Mesendoderm (in vitro differentiated cells): ENCODE measurements at regions not wholly inside any gene's neighbourhood (a gene's known extent, or its start where the extent isn't known, plus 50 kb on each side); places are given as distances from the start of the nearest gene placed in this dataset.

Experiments used
- DNase-seq: peaks from one replicate; pipeline ENCODE4 v3.0.0; 2013
- H2AK5ac ChIP-seq: 2 replicates; pipeline ENCODE4 v1.6.1; 2013; ENCODE audit warnings: low read length, inconsistent platforms
- H2BK120ac ChIP-seq: 2 replicates; pipeline ENCODE4 v1.6.1; 2013; ENCODE audit warnings: low read depth, mild to moderate bottlenecking, low read length, moderate library complexity, mixed read lengths
- H2BK15ac ChIP-seq: replicated peaks from 2 replicates; pipeline ENCODE4 v1.6.1; 2013; ENCODE audit warnings: low read depth, mild to moderate bottlenecking, moderate library complexity
- H2BK5ac ChIP-seq: 2 replicates; pipeline ENCODE4 v1.6.1; 2013; ENCODE audit warnings: low read length, inconsistent platforms
- H3K18ac ChIP-seq: 2 replicates; pipeline ENCODE4 v1.6.1; 2013; ENCODE audit warnings: mild to moderate bottlenecking, low read length, mixed read lengths
- H3K23ac ChIP-seq: one replicate; pipeline ENCODE4 v1.6.1; 2013; ENCODE audit warnings: low read length
- H3K27ac ChIP-seq: 2 replicates; pipeline ENCODE4 v1.5.1; 2013; ENCODE audit warnings: low read depth, mild to moderate bottlenecking, inconsistent platforms, low read length, moderate library complexity
- H3K27me3 ChIP-seq: 2 replicates; pipeline ENCODE4 v1.6.1; 2013; ENCODE audit warnings: low read length, control low read depth, mild to moderate bottlenecking, inconsistent platforms; ENCODE audit not compliant: insufficient read depth, poor library complexity
- H3K36me3 ChIP-seq: 2 replicates; pipeline ENCODE4 v1.6.1; 2013; ENCODE audit warnings: low read length, inconsistent platforms; ENCODE audit not compliant: control insufficient read depth, insufficient read depth
- H3K4ac ChIP-seq: one replicate; pipeline ENCODE4 v1.6.1; 2013; ENCODE audit warnings: low read depth, mild to moderate bottlenecking, low read length, moderate library complexity
- H3K4me1 ChIP-seq: 2 replicates; pipeline ENCODE4 v1.6.1; 2013; ENCODE audit warnings: low read depth, low read length, inconsistent platforms; ENCODE audit not compliant: control insufficient read depth
- H3K4me2 ChIP-seq: 2 replicates; pipeline ENCODE4 v1.6.1; 2013; ENCODE audit warnings: low read length
- H3K4me3 ChIP-seq: 2 replicates; pipeline ENCODE4 v1.5.1; 2013; ENCODE audit warnings: mild to moderate bottlenecking, low read length
- H3K56ac ChIP-seq: one replicate; pipeline ENCODE4 v1.6.1; 2013; ENCODE audit warnings: low read length
- H3K79me1 ChIP-seq: 2 replicates; pipeline ENCODE4 v1.6.1; 2013; ENCODE audit warnings: low read length, inconsistent platforms
- H3K79me2 ChIP-seq: 2 replicates; pipeline ENCODE4 v1.6.1; 2013; ENCODE audit warnings: mild to moderate bottlenecking, low read length; ENCODE audit not compliant: control insufficient read depth, insufficient read depth
- H3K9ac ChIP-seq: 2 replicates; pipeline ENCODE4 v1.6.1; 2013; ENCODE audit warnings: low read length, inconsistent platforms
- H4K5ac ChIP-seq: one replicate; pipeline ENCODE4 v1.6.1; 2013; ENCODE audit warnings: low read length
- H4K8ac ChIP-seq: one replicate; pipeline ENCODE4 v1.6.1; 2013; ENCODE audit warnings: low read depth, mild to moderate bottlenecking, control low read depth, low read length, moderate library complexity
- WGBS: extraction: QIAGEN DNeasy Blood & Tissue Kit; methylation state at CpG from one replicate; pipeline ENCODE4 v1.1.7; 2013; ENCODE audit warnings: low lambda C conversion rate, missing lambda C conversion rate; ENCODE audit not compliant: insufficient coverage; ENCODE audit errors: extremely low coverage; 5-methylcytosine and 5-hydroxymethylcytosine counted together

DNA sequence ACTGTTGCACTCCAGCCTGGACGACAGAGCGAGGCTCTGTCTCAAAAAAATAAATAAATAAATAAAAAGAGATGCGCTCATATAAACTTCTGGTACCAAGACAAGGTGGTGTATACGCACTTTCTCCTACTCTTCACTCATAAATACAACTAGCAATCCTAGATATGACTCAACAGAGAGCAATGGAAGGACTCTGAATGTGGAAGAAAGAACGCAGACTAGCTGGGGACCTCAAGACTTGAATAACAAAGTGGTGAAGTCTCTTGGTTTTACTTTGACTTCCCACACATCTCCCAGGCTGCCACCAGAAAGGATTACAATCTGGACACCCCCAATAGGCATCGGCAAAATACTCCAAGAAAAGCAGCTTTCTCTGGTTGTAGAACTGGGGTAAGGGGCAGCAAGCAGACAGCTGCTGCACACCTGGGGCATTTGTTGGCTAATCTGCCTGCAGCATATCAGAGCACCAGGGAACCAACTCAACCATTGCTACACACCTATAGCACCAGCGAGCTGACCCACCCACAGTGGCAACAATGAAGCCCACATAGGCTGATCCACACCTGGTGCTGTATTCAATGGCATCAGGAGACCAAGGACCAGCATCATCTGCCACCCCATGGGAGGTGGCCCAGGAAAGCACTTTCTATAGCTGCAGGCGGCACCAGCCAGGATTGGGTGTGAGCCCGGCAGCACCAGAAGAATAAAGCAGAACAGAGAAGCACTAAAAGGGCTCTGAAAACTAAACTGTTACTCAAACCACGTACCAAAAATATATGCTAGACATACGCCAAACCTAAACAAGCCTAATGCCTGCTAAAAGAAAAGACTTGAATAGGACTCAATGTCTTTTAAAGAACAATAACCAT is 1231.7 kb upstream of the TMEM132C start:
- H3K27me3 ChIP-seq = no peaks in the 10 kb centered on the region

DNA sequence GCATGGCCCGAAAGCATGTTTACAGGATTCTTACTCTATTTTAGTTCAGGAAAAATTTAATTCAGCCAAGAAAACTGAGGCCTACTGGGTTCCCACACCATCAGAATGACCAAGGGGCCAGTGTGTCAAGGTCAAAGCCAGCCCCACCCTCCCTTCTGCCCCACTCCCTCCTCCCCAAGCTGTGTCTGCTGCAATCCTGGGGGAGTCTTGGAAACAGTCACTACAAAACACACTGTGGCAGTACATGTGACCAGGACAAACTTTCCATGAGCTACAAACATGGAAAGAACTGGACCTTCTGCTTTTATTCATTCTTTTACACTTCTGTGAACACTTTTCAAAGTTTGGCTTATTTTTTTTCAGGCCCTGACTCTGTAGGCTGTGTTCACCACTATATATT is 1228.8 kb upstream of the TMEM132C start:
- H2AK5ac ChIP-seq = no peak overlapping the region
- H4K8ac ChIP-seq = no peak overlapping the region
- no peaks in the 10 kb centered on the region for H3K79me2 ChIP-seq
- H3K27ac ChIP-seq = no peak overlapping the region
- no peaks in the 10 kb centered on the region for H3K79me1 ChIP-seq
- no peaks in the 10 kb centered on the region for H3K27me3 ChIP-seq
- no peak overlapping the region for H3K9ac ChIP-seq
- no peaks in the 10 kb centered on the region for H3K36me3 ChIP-seq
- no peak overlapping the region for H3K18ac ChIP-seq
- H3K56ac ChIP-seq = no peak overlapping the region
- H2BK120ac ChIP-seq = no peak overlapping the region
- H3K4ac ChIP-seq = no peak overlapping the region
- no peak overlapping the region for H2BK5ac ChIP-seq
- no peak overlapping the region for H4K5ac ChIP-seq
- no peak overlapping the region for H3K4me3 ChIP-seq
- no peak overlapping the region for H2BK15ac ChIP-seq
- no peaks in the 10 kb centered on the region for H3K4me1 ChIP-seq
- no peak for DNase-seq
- H3K23ac ChIP-seq = no peak overlapping the region
- H3K4me2 ChIP-seq = no peak overlapping the region
- WGBS = no CpG with 5 or more reads among the region's 1 CpG

More for the DNA sequence above, 1231.7 kb upstream of the TMEM132C start:
- no peak overlapping the region for H2AK5ac ChIP-seq
- no peak overlapping the region for H3K18ac ChIP-seq
- no peaks in the 10 kb centered on the region for H3K79me2 ChIP-seq
- H2BK5ac ChIP-seq = no peak overlapping the region
- no peak overlapping the region for H3K27ac ChIP-seq
- H4K5ac ChIP-seq = no peak overlapping the region
- H3K4ac ChIP-seq = no peak overlapping the region
- WGBS = no CpG with 5 or more reads among the region's 11 CpGs
- H3K36me3 ChIP-seq = no peaks in the 10 kb centered on the region
- H3K56ac ChIP-seq = no peak overlapping the region
- no peak overlapping the region for H3K23ac ChIP-seq
- H4K8ac ChIP-seq = no peak overlapping the region
- H2BK15ac ChIP-seq = no peak overlapping the region
- no peak overlapping the region for H3K9ac ChIP-seq
- no peak overlapping the region for H2BK120ac ChIP-seq
- H3K4me1 ChIP-seq = no peaks in the 10 kb centered on the region
- no peak overlapping the region for H3K4me2 ChIP-seq
- no peaks in the 10 kb centered on the region for H3K79me1 ChIP-seq
- H3K4me3 ChIP-seq = no peak overlapping the region
- no peak for DNase-seq

GRCh38 chr12:127038761-127039160 is 1228.2 kb upstream of the TMEM132C start:
- Histone ChIP-seq H3K4me1 (no peaks in the 10 kb centered on the region), H3K79me1 (no peaks in the 10 kb centered on the region), H2AK5ac (no peak overlapping the region), H3K27me3 (no peaks in the 10 kb centered on the region), H3K27ac (no peak overlapping the region), H3K79me2 (no peaks in the 10 kb centered on the region), H4K5ac (no peak overlapping the region), H3K36me3 (no peaks in the 10 kb centered on the region), H3K23ac (no peak overlapping the region), H2BK15ac (no peak overlapping the region), H3K18ac (no peak overlapping the region), H3K4me3 (no peak overlapping the region), H3K4me2 (no peak overlapping the region), H2BK5ac (no peak overlapping the region), H4K8ac (no peak overlapping the region), H2BK120ac (no peak overlapping the region), H3K56ac (no peak overlapping the region), H3K4ac (no peak overlapping the region), H3K9ac (no peak overlapping the region)
- DNase-seq = no peak
- no CpG with 5 or more reads among the region's 10 CpGs for WGBS

- Histone ChIP-seq H3K23ac (no peak overlapping the region), H3K27me3 (no peaks in the 10 kb centered on the region), H3K27ac (no peak overlapping the region), H2BK15ac (no peak overlapping the region), H3K9ac (no peak overlapping the region), H2BK120ac (no peak overlapping the region), H4K5ac (no peak overlapping the region), H3K18ac (no peak overlapping the region), H3K79me2 (no peaks in the 10 kb centered on the region), H3K56ac (no peak overlapping the region), H3K36me3 (no peaks in the 10 kb centered on the region), H3K4ac (no peak overlapping the region), H2AK5ac (no peak overlapping the region), H3K4me3 (no peak overlapping the region), H3K4me2 (no peak overlapping the region), H4K8ac (no peak overlapping the region), H3K4me1 (no peaks in the 10 kb centered on the region), H2BK5ac (no peak overlapping the region), H3K79me1 (no peaks in the 10 kb centered on the region)
- DNase-seq = no peak
- WGBS = no CpG with 5 or more reads among the region's 3 CpGs
These were observed 1224.9 kb upstream of the TMEM132C start for GRCh38 chr12:127041985-127042625.

DNA sequence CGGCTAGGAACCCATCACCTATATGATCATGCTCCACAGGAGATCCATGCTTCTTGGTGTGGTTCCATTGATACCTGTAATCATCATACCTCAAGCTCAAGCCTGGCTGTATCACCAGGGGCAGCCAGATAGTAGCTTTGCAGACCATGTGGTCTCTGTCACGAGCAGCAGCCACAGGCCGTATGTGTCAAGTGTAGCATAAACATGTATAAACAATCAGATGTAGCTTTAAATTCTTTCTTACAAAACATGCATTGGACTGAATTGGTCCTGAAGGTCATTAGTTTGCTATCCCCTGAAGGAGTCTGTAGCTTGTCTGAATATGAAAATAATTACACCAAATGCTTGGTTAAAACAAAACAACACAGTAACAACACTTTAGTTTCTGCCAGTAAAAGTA is 1223.2 kb upstream of the TMEM132C start:
- H4K8ac ChIP-seq = no peak overlapping the region
- no peak overlapping the region for H3K4me2 ChIP-seq
- no peak overlapping the region for H2BK5ac ChIP-seq
- no peak for DNase-seq
- H3K4me1 ChIP-seq = no peaks in the 10 kb centered on the region
- WGBS = no CpG with 5 or more reads among the region's 3 CpGs
- H3K9ac ChIP-seq = no peak overlapping the region
- no peaks in the 10 kb centered on the region for H3K36me3 ChIP-seq
- H3K4me3 ChIP-seq = no peak overlapping the region
- H3K27me3 ChIP-seq = no peaks in the 10 kb centered on the region
- H3K27ac ChIP-seq = no peak overlapping the region
- H3K23ac ChIP-seq = no peak overlapping the region
- no peaks in the 10 kb centered on the region for H3K79me2 ChIP-seq
- no peaks in the 10 kb centered on the region for H3K79me1 ChIP-seq
- H2BK120ac ChIP-seq = no peak overlapping the region
- H4K5ac ChIP-seq = no peak overlapping the region
- H3K56ac ChIP-seq = no peak overlapping the region
- no peak overlapping the region for H2AK5ac ChIP-seq
- H3K4ac ChIP-seq = no peak overlapping the region
- H3K18ac ChIP-seq = no peak overlapping the region
- no peak overlapping the region for H2BK15ac ChIP-seq
